ENCODE measurements at regions not wholly inside any gene's neighbourhood (a gene's known extent, or its start where the extent isn't known, plus 50 kb on each side); places are given as distances from the start of the nearest gene placed in this dataset.

- no peak overlapping the region for H3K4me2 ChIP-seq (ENCODE audit: low read depth, low read length)
- H3K79me2 ChIP-seq (ENCODE audit: low read length): no peaks in the 10 kb centered on the region
- no peak overlapping the region for H3K27ac ChIP-seq (ENCODE audit: low read length)
- no peak overlapping the region for H3K4me3 ChIP-seq (ENCODE audit: low read length)
- H3K9me2 ChIP-seq (replicated peaks; ENCODE audit: insufficient read depth, low read length): no peaks in the 10 kb centered on the region
- H2AFZ ChIP-seq (ENCODE audit: low read length): no peak overlapping the region
- H3F3A ChIP-seq (ENCODE audit: insufficient read depth, low read length): no peaks in the 10 kb centered on the region
- TF ChIP-seq EZH2 (optimal IDR thresholded peaks at IDR 0.05; ENCODE audit: low read depth, low read length): no peak
- TF ChIP-seq EZH2phosphoT487 (IDR thresholded peaks at IDR 0.05; ENCODE audit: low read length): no peak
- TF ChIP-seq CTCF (IDR thresholded peaks at IDR 0.05; ENCODE audit: low read length): no peak
- H3K4me1 ChIP-seq (ENCODE audit: low read length): no peaks in the 10 kb centered on the region
- no peak for DNase-seq
- no peak overlapping the region for H3K9ac ChIP-seq (ENCODE audit: low read length)
- H3K27me3 ChIP-seq (replicated peaks; ENCODE audit: insufficient read depth, low read length): no peaks in the 10 kb centered on the region
- H3K36me3 ChIP-seq (replicated peaks; ENCODE audit: insufficient read depth, low read length): no peaks in the 10 kb centered on the region
- H3K9me3 ChIP-seq (replicated peaks; ENCODE audit: insufficient read depth, low read length): no peaks in the 10 kb centered on the region
- H4K20me1 ChIP-seq (ENCODE audit: insufficient read depth, low read length): no peaks in the 10 kb centered on the region
These were observed 174.9 kb upstream of the LINGO1 start for GRCh38 chr15:77807611-77808010.

GRCh38 chr15:77807115-77807514, 174.4 kb upstream of the LINGO1 start:
- H3K9ac ChIP-seq (ENCODE audit: low read length): no peak overlapping the region
- no peak for TF ChIP-seq CTCF (IDR thresholded peaks at IDR 0.05; ENCODE audit: low read length)
- no peak for TF ChIP-seq EZH2 (optimal IDR thresholded peaks at IDR 0.05; ENCODE audit: low read depth, low read length)
- no peak for TF ChIP-seq EZH2phosphoT487 (IDR thresholded peaks at IDR 0.05; ENCODE audit: low read length)
- no peak overlapping the region for H3K4me3 ChIP-seq (ENCODE audit: low read length)
- H3F3A ChIP-seq (ENCODE audit: insufficient read depth, low read length): no peaks in the 10 kb centered on the region
- H4K20me1 ChIP-seq (ENCODE audit: insufficient read depth, low read length): no peaks in the 10 kb centered on the region
- no peaks in the 10 kb centered on the region for H3K4me1 ChIP-seq (ENCODE audit: low read length)
- no peak overlapping the region for H2AFZ ChIP-seq (ENCODE audit: low read length)
- DNase-seq: no peak
- H3K4me2 ChIP-seq (ENCODE audit: low read depth, low read length): no peak overlapping the region
- H3K9me3 ChIP-seq (replicated peaks; ENCODE audit: insufficient read depth, low read length): no peaks in the 10 kb centered on the region
- no peaks in the 10 kb centered on the region for H3K9me2 ChIP-seq (replicated peaks; ENCODE audit: insufficient read depth, low read length)
- H3K27ac ChIP-seq (ENCODE audit: low read length): no peak overlapping the region
- no peaks in the 10 kb centered on the region for H3K36me3 ChIP-seq (replicated peaks; ENCODE audit: insufficient read depth, low read length)
- H3K27me3 ChIP-seq (replicated peaks; ENCODE audit: insufficient read depth, low read length): no peaks in the 10 kb centered on the region
- H3K79me2 ChIP-seq (ENCODE audit: low read length): no peaks in the 10 kb centered on the region

- no peaks in the 10 kb centered on the region for H3K9me2 ChIP-seq (replicated peaks; ENCODE audit: insufficient read depth, low read length)
- H3K4me3 ChIP-seq (ENCODE audit: low read length): no peak overlapping the region
- no peaks in the 10 kb centered on the region for H3K79me2 ChIP-seq (ENCODE audit: low read length)
- H3K4me2 ChIP-seq (ENCODE audit: low read depth, low read length): no peak overlapping the region
- no peak for DNase-seq
- H3K4me1 ChIP-seq (ENCODE audit: low read length): no peaks in the 10 kb centered on the region
- H2AFZ ChIP-seq (ENCODE audit: low read length): no peak overlapping the region
- H3K9ac ChIP-seq (ENCODE audit: low read length): no peak overlapping the region
- H3K36me3 ChIP-seq (replicated peaks; ENCODE audit: insufficient read depth, low read length): no peaks in the 10 kb centered on the region
- H3K27me3 ChIP-seq (replicated peaks; ENCODE audit: insufficient read depth, low read length): no peaks in the 10 kb centered on the region
- no peaks in the 10 kb centered on the region for H3K9me3 ChIP-seq (replicated peaks; ENCODE audit: insufficient read depth, low read length)
- no peak overlapping the region for H3K27ac ChIP-seq (ENCODE audit: low read length)
- H4K20me1 ChIP-seq (ENCODE audit: insufficient read depth, low read length): no peaks in the 10 kb centered on the region
- no peaks in the 10 kb centered on the region for H3F3A ChIP-seq (ENCODE audit: insufficient read depth, low read length)
- TF ChIP-seq EZH2 (optimal IDR thresholded peaks at IDR 0.05; ENCODE audit: low read depth, low read length): no peak
- TF ChIP-seq EZH2phosphoT487 (IDR thresholded peaks at IDR 0.05; ENCODE audit: low read length): no peak
- TF ChIP-seq CTCF (IDR thresholded peaks at IDR 0.05; ENCODE audit: low read length): no peak
These were observed 171.5 kb upstream of the LINGO1 start for GRCh38 chr15:77804210-77804609.

Data from MM.1S (cell line).